ENCODE measurements at regions not wholly inside any gene's neighbourhood (a gene's known extent, or its start where the extent isn't known, plus 50 kb on each side); places are given as distances from the start of the nearest gene placed in this dataset.
"Not testable (repeated sequence)": the region's sequence is repeated elsewhere in the genome, so short reads cannot be mapped to it uniquely, and the experiment has no call there.

GRCh38 chr18:70636991-70637390, 348.1 kb downstream of the SOCS6 start:
- DNase-seq: no peak

DNA sequence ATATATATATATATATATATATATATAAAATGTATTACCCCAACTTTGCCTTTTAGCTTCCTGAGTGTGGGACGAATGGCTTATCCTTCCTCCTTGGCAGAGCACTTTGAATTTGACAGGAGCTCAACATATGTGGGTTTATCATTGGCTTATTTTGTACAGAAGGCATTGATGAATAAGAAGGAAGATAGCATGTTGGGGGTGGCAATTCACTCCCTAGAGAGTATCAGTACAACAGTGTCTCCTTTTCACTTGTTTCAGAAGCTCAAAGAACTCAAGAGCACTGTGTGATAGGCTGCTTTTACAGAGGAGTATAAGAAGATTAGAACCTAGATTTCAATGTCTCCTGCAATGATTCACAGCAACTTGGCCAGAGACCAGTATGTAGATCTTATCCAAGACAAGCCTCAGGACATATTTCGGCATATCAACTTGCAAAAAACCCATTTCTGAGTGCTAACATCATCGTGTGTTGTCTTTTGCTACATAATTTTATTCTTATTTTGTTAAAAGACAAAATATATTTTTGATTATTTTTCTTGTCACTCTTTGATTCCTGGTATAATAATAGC, 345.8 kb downstream of the SOCS6 start:
- no peak for DNase-seq

GRCh38 chr18:70627182-70627802, 338.4 kb downstream of the SOCS6 start:
- no peak for DNase-seq

DNA sequence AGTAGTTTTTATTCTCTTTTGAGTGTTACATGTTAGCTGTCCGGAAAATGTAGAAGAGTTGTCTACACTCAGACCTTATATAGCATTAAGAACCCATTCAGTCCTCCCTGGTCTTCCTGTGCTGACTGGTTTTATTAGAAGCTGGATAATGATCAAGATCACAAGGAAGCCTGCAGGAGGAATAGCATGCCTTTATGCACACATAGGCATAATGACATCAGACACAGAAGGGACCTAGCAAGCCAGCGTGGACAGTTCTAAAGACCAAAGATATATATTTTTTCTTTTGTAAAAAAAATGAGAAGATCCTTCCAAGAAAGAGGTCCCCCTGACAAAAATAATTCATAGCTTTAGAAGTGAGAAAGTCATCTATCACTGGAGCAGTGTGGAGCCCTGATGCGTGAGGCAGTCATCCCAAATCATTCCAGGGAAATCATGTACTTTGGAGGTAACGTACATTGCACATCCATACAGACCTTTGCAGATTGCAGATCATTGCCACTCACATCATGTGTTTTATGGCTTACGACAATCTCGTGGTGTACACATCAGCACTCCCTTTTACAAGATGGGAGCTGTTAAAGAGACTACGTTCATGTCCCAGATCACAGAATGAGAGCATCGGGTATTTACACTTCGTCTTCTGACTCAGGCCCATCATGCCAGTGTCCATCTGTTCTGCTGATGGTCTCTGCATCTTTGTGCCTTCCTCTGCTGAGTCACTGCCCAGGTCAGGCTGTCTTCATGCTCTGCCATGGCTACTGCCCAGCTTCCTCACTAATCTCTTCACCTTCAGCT, 334.0 kb downstream of the SOCS6 start:
- no peak for DNase-seq

- DNase-seq: peak; percentile 30
These were observed 332.9 kb downstream of the SOCS6 start for GRCh38 chr18:70621710-70622109.

- no peak for DNase-seq
These were observed 332.2 kb downstream of the SOCS6 start for GRCh38 chr18:70620837-70621612.

GRCh38 chr18:70617020-70617763, 328.3 kb downstream of the SOCS6 start:
- DNase-seq: no peak

DNA sequence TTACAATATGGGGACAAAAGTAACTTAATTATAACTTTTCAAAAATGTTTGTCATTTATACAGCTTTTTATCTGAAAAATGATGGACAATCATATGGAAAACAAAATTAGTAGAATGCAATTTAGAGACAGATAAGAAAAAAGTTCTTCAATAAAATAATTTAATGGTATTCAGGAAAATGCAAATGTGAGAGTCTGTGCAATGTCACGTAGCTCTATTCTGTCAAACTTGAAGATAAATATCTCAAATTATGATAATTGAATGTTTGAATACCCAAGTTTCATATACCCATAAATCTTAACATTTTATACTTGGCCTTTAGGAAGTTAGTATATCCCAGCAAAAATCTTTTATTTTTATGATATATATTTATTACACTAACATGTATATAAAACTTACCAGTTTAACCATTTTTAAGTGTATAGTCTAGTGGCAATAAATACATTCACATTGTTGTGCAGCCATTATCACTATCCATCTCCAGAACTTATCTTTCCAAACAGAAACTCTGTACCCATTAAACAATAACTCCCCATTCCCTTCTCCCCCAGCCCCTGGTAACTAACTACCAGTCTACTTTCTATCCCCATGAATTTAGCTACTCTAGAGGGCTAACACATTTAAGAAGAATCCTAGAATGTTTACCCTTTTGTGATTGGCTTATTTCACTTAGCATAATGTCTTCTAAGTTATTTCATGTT, 311.5 kb downstream of the SOCS6 start:
- no peak for DNase-seq

DNA sequence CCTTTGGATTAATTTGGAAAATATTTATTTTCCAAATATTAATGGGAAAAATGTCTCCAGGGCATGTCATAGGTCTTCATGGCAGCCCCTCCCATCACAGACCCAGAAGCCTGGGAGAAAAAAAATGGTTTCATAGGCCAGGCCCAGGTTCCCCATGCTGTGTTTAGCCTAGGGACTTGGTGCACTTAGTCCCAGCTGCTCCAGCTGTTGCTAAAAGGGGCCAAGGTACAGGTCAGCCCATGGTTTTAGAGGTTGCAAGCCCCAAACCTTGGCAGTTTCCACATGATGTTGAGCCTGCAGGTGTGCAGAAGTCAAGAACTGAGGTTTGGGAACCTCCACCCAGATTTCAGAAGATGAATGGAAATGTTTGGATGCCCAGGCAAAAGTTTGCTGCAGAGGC, 309.6 kb downstream of the SOCS6 start:
- no peak for DNase-seq

- no peak for DNase-seq
These were observed 294.1 kb downstream of the SOCS6 start for GRCh38 chr18:70582981-70583380.

- DNase-seq: no peak
These were observed 289.6 kb downstream of the SOCS6 start for GRCh38 chr18:70578480-70578879.

DNA sequence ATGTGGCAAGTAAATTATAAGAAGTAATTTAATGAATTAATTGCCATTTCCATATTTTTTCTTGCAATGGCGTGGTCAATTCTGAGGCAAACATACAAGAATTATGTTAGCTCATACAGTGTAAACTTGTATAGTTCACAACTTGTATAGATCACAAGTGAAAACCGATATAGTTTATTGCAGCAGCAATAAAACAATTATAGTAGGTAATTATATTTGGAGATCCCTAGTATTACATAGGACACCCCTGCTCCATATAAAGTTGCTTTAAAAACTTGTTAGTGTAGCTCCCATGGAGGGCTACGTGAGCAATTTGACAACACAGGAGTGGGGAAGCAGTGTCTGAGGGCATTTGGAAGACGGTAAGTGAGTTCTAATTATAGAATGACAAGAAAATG, 288.2 kb downstream of the SOCS6 start:
- no peak for DNase-seq

- no peak for DNase-seq
These were observed 287.6 kb downstream of the SOCS6 start for GRCh38 chr18:70576276-70577022.

- DNase-seq: not testable (repeated sequence)
These were observed 286.1 kb downstream of the SOCS6 start for GRCh38 chr18:70574951-70575350.

- DNase-seq: not testable (repeated sequence)
These were observed 280.8 kb downstream of the SOCS6 start for GRCh38 chr18:70569647-70570046.

- DNase-seq: no peak
These were observed 270.6 kb downstream of the SOCS6 start for GRCh38 chr18:70559446-70559845.

DNA sequence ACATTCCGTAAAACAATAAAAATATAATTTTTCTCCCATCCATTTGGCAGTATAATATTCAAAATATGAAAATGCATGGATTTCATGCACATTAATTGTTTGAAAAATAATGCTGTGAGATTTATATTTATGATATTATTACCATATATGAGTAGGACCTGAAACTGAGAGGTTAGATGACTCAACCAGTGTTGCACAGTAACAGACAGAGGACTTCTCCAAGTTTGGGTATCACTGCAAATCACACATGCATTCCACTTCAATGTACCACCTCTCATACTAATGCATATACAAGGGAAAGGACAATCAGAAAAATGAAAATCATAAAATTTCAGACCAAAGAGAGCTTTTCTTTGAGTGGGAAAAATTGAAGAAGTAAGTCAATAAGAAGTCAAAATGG, 269.5 kb downstream of the SOCS6 start:
- no peak for DNase-seq

- no peak for DNase-seq
These were observed 266.1 kb downstream of the SOCS6 start for GRCh38 chr18:70554854-70555445.

DNA sequence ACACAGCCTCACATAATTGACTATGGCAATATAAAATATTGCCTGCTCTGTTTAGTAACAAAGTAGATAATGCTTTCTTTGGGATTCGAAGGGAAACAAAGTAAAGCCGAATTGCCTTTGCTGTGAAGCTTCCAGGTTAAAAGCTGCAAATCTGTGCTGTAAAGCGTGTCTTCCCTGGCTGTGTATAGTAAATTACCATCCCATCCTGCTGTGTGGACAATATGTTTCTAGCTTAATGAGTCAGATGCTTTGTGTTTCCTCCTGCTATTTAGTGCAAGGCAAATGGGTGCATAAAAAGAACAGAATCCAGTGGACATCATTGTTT, 265.1 kb downstream of the SOCS6 start:
- DNase-seq: no peak

GRCh38 chr18:70553245-70553935, 264.5 kb downstream of the SOCS6 start:
- DNase-seq: peak; percentile 19
